WTC11 (cell line): ENCODE measurements at regions not wholly inside any gene's neighbourhood (a gene's known extent, or its start where the extent isn't known, plus 50 kb on each side); places are given as distances from the start of the nearest gene placed in this dataset.

Experiments
- ATAC-seq: fragments of 200-7000 bp; cut with Tn5 transposase; 2 replicates; pipeline ENCODE4 v1.10.0; 2021; ENCODE audit warnings: mild to moderate bottlenecking, moderate library complexity
- CTCF ChIA-PET: fragments of 300-600 bp; sonication (Branson Sonifier 250); formaldehyde crosslinking; loops from one replicate; lab custom pipeline; 2021; ENCODE audit warnings: antibody characterized with exemption; lab: Charles Lee
- POLR2A ChIA-PET: fragments of 350-600 bp; sonication (Branson Sonifier 250); formaldehyde crosslinking; loops from one replicate; lab custom pipeline; 2021; ENCODE audit warnings: antibody characterized with exemption; lab: Charles Lee
- DNase-seq: peaks from one replicate; pipeline ENCODE4 v3.0.0; 2021; ENCODE audit warnings: low spot score
- H3K27ac Mint-ChIP-seq: 2 replicates; pipeline ENCODE4 v1.8.0; 2021; ENCODE audit warnings: mixed read lengths
- H3K27me3 Mint-ChIP-seq: 2 replicates; pipeline ENCODE4 v1.8.0; 2021; ENCODE audit warnings: low read depth, mild to moderate bottlenecking, moderate library complexity, mixed read lengths
- H3K36me3 Mint-ChIP-seq: 2 replicates; pipeline ENCODE4 v1.8.0; 2021; ENCODE audit warnings: mixed read lengths
- H3K4me1 Mint-ChIP-seq: 2 replicates; pipeline ENCODE4 v1.8.0; 2022; ENCODE audit warnings: mixed read lengths
- H3K4me3 Mint-ChIP-seq: 2 replicates; pipeline ENCODE4 v1.8.0; 2021; ENCODE audit warnings: mild to moderate bottlenecking, moderate library complexity, mixed read lengths
- H3K9me3 Mint-ChIP-seq: 2 replicates; pipeline ENCODE4 v1.8.0; 2021; ENCODE audit warnings: mixed read lengths
- AFF4 ChIP-seq: sonication (generic); formaldehyde crosslinking; IDR thresholded peaks from 2 replicates; pipeline ENCODE4 v1.8.1; 2023; ENCODE audit warnings: mild to moderate bottlenecking, missing genetic modification reagents, borderline replicate concordance
- CTCF ChIP-seq: fragments of 200-600 bp; IDR thresholded peaks from 2 replicates; pipeline ENCODE4 v1.8.0; 2022; ENCODE audit warnings: antibody characterized with exemption
- E2F1 ChIP-seq: sonication (generic); formaldehyde crosslinking; IDR thresholded peaks from 2 replicates; pipeline ENCODE4 v1.8.0; 2022; ENCODE audit warnings: mild to moderate bottlenecking, missing genetic modification reagents
- ELF4 ChIP-seq: sonication (generic); formaldehyde crosslinking; IDR thresholded peaks from 2 replicates; pipeline ENCODE4 v1.8.1; 2022; ENCODE audit warnings: low read depth, mild to moderate bottlenecking, moderate library complexity, missing genetic modification reagents
- ERG ChIP-seq: fragments of 250-450 bp; sonication (Bioruptor Pico); IDR thresholded peaks from 2 replicates; pipeline ENCODE4 v1.8.0; 2021; ENCODE audit warnings: mild to moderate bottlenecking
- FOXJ3 ChIP-seq: sonication (generic); formaldehyde crosslinking; IDR thresholded peaks from 2 replicates; pipeline ENCODE4 v1.9.0; 2021; ENCODE audit warnings: missing genetic modification reagents, mild to moderate bottlenecking, borderline replicate concordance
- FOXP1 ChIP-seq: sonication (generic); formaldehyde crosslinking; IDR thresholded peaks from 2 replicates; pipeline ENCODE4 v1.8.0; 2022; ENCODE audit warnings: missing genetic modification reagents, mild to moderate bottlenecking, moderate library complexity, borderline replicate concordance
- FOXP4 ChIP-seq: sonication (generic); formaldehyde crosslinking; IDR thresholded peaks from 2 replicates; pipeline ENCODE4 v1.8.0; 2022; ENCODE audit warnings: mild to moderate bottlenecking, missing genetic modification reagents
- MAX ChIP-seq: sonication (generic); formaldehyde crosslinking; IDR thresholded peaks from 2 replicates; pipeline ENCODE4 v1.8.0; 2022; ENCODE audit warnings: mild to moderate bottlenecking, missing genetic modification reagents
- MYBL2 ChIP-seq: sonication (generic); formaldehyde crosslinking; IDR thresholded peaks from 2 replicates; pipeline ENCODE4 v1.8.1; 2023; ENCODE audit warnings: mild to moderate bottlenecking, moderate library complexity, missing genetic modification reagents
- SMAD3 ChIP-seq: sonication (generic); formaldehyde crosslinking; IDR thresholded peaks from 2 replicates; pipeline ENCODE4 v1.8.0; 2022; ENCODE audit warnings: missing genetic modification reagents, mild to moderate bottlenecking, borderline replicate concordance
- STAT6 ChIP-seq: sonication (generic); formaldehyde crosslinking; conservative IDR thresholded peaks from 2 replicates; pipeline ENCODE4 v1.8.1; 2023; ENCODE audit warnings: mild to moderate bottlenecking, low read depth, missing genetic modification reagents, moderate library complexity
- TP53 ChIP-seq: sonication (generic); formaldehyde crosslinking; IDR thresholded peaks from 2 replicates; pipeline ENCODE4 v1.8.1; 2023; ENCODE audit warnings: mild to moderate bottlenecking, missing genetic modification reagents
- ZBTB43 ChIP-seq: sonication (generic); formaldehyde crosslinking; IDR thresholded peaks from 2 replicates; pipeline ENCODE4 v1.8.1; 2023; ENCODE audit warnings: mild to moderate bottlenecking, missing genetic modification reagents
- ZNF121 ChIP-seq: sonication (generic); formaldehyde crosslinking; IDR thresholded peaks from 2 replicates; pipeline ENCODE4 v1.8.0; 2023; ENCODE audit warnings: missing genetic modification reagents
- ZNF138 ChIP-seq: sonication (generic); formaldehyde crosslinking; conservative IDR thresholded peaks from 2 replicates; pipeline ENCODE4 v1.8.1; 2022; ENCODE audit warnings: mild to moderate bottlenecking, moderate library complexity, missing genetic modification reagents
- ZNF396 ChIP-seq: fragments of 250-450 bp; sonication (Bioruptor Pico); IDR thresholded peaks from 2 replicates; pipeline ENCODE4 v1.8.0; 2021; ENCODE audit warnings: mild to moderate bottlenecking, moderate library complexity, borderline replicate concordance
- ZNF423 ChIP-seq: fragments of 250-450 bp; sonication (Bioruptor Pico); IDR thresholded peaks from 2 replicates; pipeline ENCODE4 v2.1.2; 2022; ENCODE audit warnings: mild to moderate bottlenecking, moderate library complexity
- ZNF512 ChIP-seq: sonication (generic); formaldehyde crosslinking; IDR thresholded peaks from 2 replicates; pipeline ENCODE4 v1.8.1; 2022; ENCODE audit warnings: missing genetic modification reagents, borderline replicate concordance

GRCh38 chr5:104955479-104955878 lies 1392.9 kb upstream of the NUDT12 start:
- Mint-ChIP-seq H3K27me3 (no peaks in the 10 kb centered on the region), H3K4me1 (0 out of 2 replicates have a peak, but pooled peaks cover 3% of the 10 kb centered on the region), H3K36me3 (0 out of 2 replicates have a peak, but pooled peaks cover 4% of the 10 kb centered on the region), H3K4me3 (no peak overlapping the region), H3K27ac (no peak overlapping the region), H3K9me3 (peaks cover 31% of the 10 kb centered on the region)
- ATAC-seq (no peak), DNase-seq (no peak)
- CTCF ChIA-PET: no interaction called here
- POLR2A ChIA-PET: no interaction called here
- TF ChIP-seq ZNF121 (CRISPR knock-in tag): no peak
- no peak for TF ChIP-seq MAX (CRISPR knock-in tag)
- TF ChIP-seq CTCF: no peak
- no peak for TF ChIP-seq ZNF138 (CRISPR knock-in tag)
- TF ChIP-seq ELF4 (CRISPR knock-in tag): no peak
- no peak for TF ChIP-seq SMAD3
- no peak for TF ChIP-seq ZNF396 (CRISPR knock-in tag)
- no peak for TF ChIP-seq ZNF423 (CRISPR knock-in tag)
- TF ChIP-seq ERG: no peak
- TF ChIP-seq E2F1 (CRISPR knock-in tag): no peak
- TF ChIP-seq STAT6 (CRISPR knock-in tag): no peak
- TF ChIP-seq FOXP1: no peak
- no peak for TF ChIP-seq FOXP4
- TF ChIP-seq MYBL2 (CRISPR knock-in tag): no peak
- TF ChIP-seq FOXJ3: no peak
- no peak for TF ChIP-seq TP53 (CRISPR knock-in tag)
- no peak for TF ChIP-seq AFF4 (CRISPR knock-in tag)
- no peak for TF ChIP-seq ZNF512 (CRISPR knock-in tag)
- no peak for TF ChIP-seq ZBTB43
